Heart left ventricle (tissue), 13 donors: ENCODE measurements at regions not wholly inside any gene's neighbourhood (a gene's known extent, or its start where the extent isn't known, plus 50 kb on each side); places are given as distances from the start of the nearest gene placed in this dataset.

Source experiments
- POLR2A ChIP-seq, 2 donors: fragments of 450-650 bp; IDR thresholded peaks; one replicate each; pipeline ENCODE4 v1.6.1; 2017; ENCODE audit warnings: antibody characterized with exemption in 2 of 2, mild to moderate bottlenecking in 2 of 2, moderate library complexity in 2 of 2
- TF ChIP-seq, protein P1 (sequence below), 12 donors: fragments of 200-600 bp; sonication (generic) in 4 of 12; IDR thresholded peaks; one replicate each; pipeline versions ENCODE4 v1.5.0 to v1.8.0; 2018 to 2022; ENCODE audit warnings: antibody characterized with exemption in 12 of 12, mild to moderate bottlenecking in 5 of 12
- donor health status: ischemic (EF 13 %, LVEDD 7.1; RV severe dilation, severe dysfunction).
- donor health status: DM: no; HTN: yes; CAD: no.
- donor health status: DM: no; HTN: no; CAD: no.
- donor health status: ischemic (EF 25% LVEDD 6.9; RV normal size, moderate dysfunction).
- donor health status: ischemic (EF 25% LVEDD 5.7; RV mildly dilated, moderate dysfunction).
- donor health status: ischemic (EF 35%, LVEDD 5.7; RV mildly dilated, moderate dysfunction).
- donor health status: nonischemic (EF 11% LVEDD 7.7; RV severe dilation, severe dysfunction).
- donor health status: DM: yes; HTN: yes; CAD: no.
- donor health status: PGD.
- donor health status: ischemic (EF 29% LVEDD 5.4; RV normal size, mild dysfunction).
- donor health status: nonischemic (EF 23%, LVEDD 6.1; RV moderate dilation, normal function).

DNA sequence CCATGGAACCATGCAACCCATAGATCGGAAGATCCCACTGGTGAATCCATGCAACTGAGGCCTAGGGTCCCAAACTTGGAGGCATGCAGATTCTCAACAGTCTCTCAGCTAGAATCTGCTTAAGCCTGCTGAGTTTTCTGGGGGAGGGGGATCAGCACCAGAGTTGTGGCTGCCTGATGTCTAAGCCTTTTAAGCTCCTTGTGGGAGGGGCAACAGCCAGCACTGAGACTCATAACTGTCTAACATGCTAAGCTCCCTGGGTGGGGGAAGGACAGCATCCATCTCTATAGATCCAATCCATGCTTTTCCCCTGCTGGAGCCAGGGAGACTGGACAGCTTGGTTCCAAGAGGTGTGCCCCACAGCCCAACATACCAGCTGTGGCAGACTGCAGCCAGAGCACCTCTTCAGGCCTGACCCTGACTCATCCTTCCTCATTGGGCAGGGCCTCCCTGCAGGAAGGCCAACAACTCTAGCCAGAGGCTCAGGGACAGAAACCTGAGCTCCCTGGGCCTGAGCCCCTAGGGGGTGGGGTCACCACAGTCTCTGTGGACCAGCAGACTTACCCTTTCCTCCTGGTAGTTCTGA lies 300.1 kb upstream of the SLC7A11 start:
- TF ChIP-seq, protein P1, sequence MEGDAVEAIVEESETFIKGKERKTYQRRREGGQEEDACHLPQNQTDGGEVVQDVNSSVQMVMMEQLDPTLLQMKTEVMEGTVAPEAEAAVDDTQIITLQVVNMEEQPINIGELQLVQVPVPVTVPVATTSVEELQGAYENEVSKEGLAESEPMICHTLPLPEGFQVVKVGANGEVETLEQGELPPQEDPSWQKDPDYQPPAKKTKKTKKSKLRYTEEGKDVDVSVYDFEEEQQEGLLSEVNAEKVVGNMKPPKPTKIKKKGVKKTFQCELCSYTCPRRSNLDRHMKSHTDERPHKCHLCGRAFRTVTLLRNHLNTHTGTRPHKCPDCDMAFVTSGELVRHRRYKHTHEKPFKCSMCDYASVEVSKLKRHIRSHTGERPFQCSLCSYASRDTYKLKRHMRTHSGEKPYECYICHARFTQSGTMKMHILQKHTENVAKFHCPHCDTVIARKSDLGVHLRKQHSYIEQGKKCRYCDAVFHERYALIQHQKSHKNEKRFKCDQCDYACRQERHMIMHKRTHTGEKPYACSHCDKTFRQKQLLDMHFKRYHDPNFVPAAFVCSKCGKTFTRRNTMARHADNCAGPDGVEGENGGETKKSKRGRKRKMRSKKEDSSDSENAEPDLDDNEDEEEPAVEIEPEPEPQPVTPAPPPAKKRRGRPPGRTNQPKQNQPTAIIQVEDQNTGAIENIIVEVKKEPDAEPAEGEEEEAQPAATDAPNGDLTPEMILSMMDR (IDR thresholded peaks at IDR 0.05), result no peak
- TF ChIP-seq POLR2A (IDR thresholded peaks at IDR 0.05), result no peak
